ENCODE measurements at regions not wholly inside any gene's neighbourhood (a gene's known extent, or its start where the extent isn't known, plus 50 kb on each side); places are given as distances from the start of the nearest gene placed in this dataset.
A peak's percentile ranks its signal among the peaks of the same experiment; 100 is the strongest.

GRCh38 chr10:24006741-24007140, 202.2 kb upstream of the KIAA1217 start:
- no peak for DNase-seq (ENCODE audit: low read depth in 2 of 2)
- Histone ChIP-seq H3K4me2 (ENCODE audit: extremely low read depth, insufficient read depth, low read length) (no peak overlapping the region), H3K9ac (ENCODE audit: insufficient read depth, low read length) (no peak overlapping the region), H2AFZ (ENCODE audit: low read length) (no peak overlapping the region), H3K27ac (ENCODE audit: insufficient read depth, low read length) (no peak overlapping the region), H3K27me3 (ENCODE audit: control insufficient read depth, insufficient read depth, low read length) (no peaks in the 10 kb centered on the region), H3K79me2 (ENCODE audit: control insufficient read depth, insufficient read depth, low read length) (no peaks in the 10 kb centered on the region), H3K4me3 (replicated peaks in 1 of 4; ENCODE audit: control extremely low read depth in 1 of 4, insufficient read depth in 1 of 4, low read depth in 3 of 4, low read length in 4 of 4) (no peak overlapping the region), H4K20me1 (ENCODE audit: control insufficient read depth, extremely low read depth, insufficient read depth, low read length) (no peaks in the 10 kb centered on the region), H3K36me3 (ENCODE audit: control insufficient read depth, insufficient read depth, low read length) (no peaks in the 10 kb centered on the region), H3K4me1 (ENCODE audit: control insufficient read depth, extremely low read depth, insufficient read depth, low read length) (no peaks in the 10 kb centered on the region), H3K9me3 (ENCODE audit: control insufficient read depth, insufficient read depth, low read depth, low read length) (no peaks in the 10 kb centered on the region)
- TF ChIP-seq EZH2 (IDR thresholded peaks at IDR 0.05; ENCODE audit: low read length, missing control alignments) (no peak), CTCF (conservative IDR thresholded peaks at IDR 0.05 in 1 of 2, IDR thresholded peaks at IDR 0.05 in 1 of 2; ENCODE audit: low read depth in 1 of 2, low read length in 2 of 2) (no peak)

GRCh38 chr10:24007359-24007758, 201.6 kb upstream of the KIAA1217 start:
- Histone ChIP-seq H3K4me3 (replicated peaks in 1 of 4; ENCODE audit: control extremely low read depth in 1 of 4, insufficient read depth in 1 of 4, low read depth in 3 of 4, low read length in 4 of 4) (no peak overlapping the region), H3K27me3 (ENCODE audit: control insufficient read depth, insufficient read depth, low read length) (no peaks in the 10 kb centered on the region), H3K79me2 (ENCODE audit: control insufficient read depth, insufficient read depth, low read length) (no peaks in the 10 kb centered on the region), H3K9me3 (ENCODE audit: control insufficient read depth, insufficient read depth, low read depth, low read length) (no peaks in the 10 kb centered on the region), H4K20me1 (ENCODE audit: control insufficient read depth, extremely low read depth, insufficient read depth, low read length) (no peaks in the 10 kb centered on the region), H3K9ac (ENCODE audit: insufficient read depth, low read length) (no peak overlapping the region), H3K4me1 (ENCODE audit: control insufficient read depth, extremely low read depth, insufficient read depth, low read length) (no peaks in the 10 kb centered on the region), H2AFZ (ENCODE audit: low read length) (no peak overlapping the region), H3K36me3 (ENCODE audit: control insufficient read depth, insufficient read depth, low read length) (no peaks in the 10 kb centered on the region), H3K4me2 (ENCODE audit: extremely low read depth, insufficient read depth, low read length) (no peak overlapping the region), H3K27ac (ENCODE audit: insufficient read depth, low read length) (no peak overlapping the region)
- peak in 1 of 2 donors; percentile 66 for DNase-seq (ENCODE audit: low read depth in 2 of 2)
- TF ChIP-seq CTCF (conservative IDR thresholded peaks at IDR 0.05 in 1 of 2, IDR thresholded peaks at IDR 0.05 in 1 of 2; ENCODE audit: low read depth in 1 of 2, low read length in 2 of 2), result no peak
- TF ChIP-seq EZH2 (IDR thresholded peaks at IDR 0.05; ENCODE audit: low read length, missing control alignments), result no peak

GRCh38 chr10:24008164-24009091, 200.5 kb upstream of the KIAA1217 start:
- Histone ChIP-seq H3K9ac (ENCODE audit: insufficient read depth, low read length) (no peak overlapping the region), H3K4me1 (ENCODE audit: control insufficient read depth, extremely low read depth, insufficient read depth, low read length) (no peaks in the 10 kb centered on the region), H3K9me3 (ENCODE audit: control insufficient read depth, insufficient read depth, low read depth, low read length) (no peaks in the 10 kb centered on the region), H3K27me3 (ENCODE audit: control insufficient read depth, insufficient read depth, low read length) (no peaks in the 10 kb centered on the region), H3K27ac (ENCODE audit: insufficient read depth, low read length) (no peak overlapping the region), H3K4me2 (ENCODE audit: extremely low read depth, insufficient read depth, low read length) (no peak overlapping the region), H4K20me1 (ENCODE audit: control insufficient read depth, extremely low read depth, insufficient read depth, low read length) (no peaks in the 10 kb centered on the region), H2AFZ (ENCODE audit: low read length) (no peak overlapping the region), H3K79me2 (ENCODE audit: control insufficient read depth, insufficient read depth, low read length) (no peaks in the 10 kb centered on the region), H3K36me3 (ENCODE audit: control insufficient read depth, insufficient read depth, low read length) (no peaks in the 10 kb centered on the region), H3K4me3 (replicated peaks in 1 of 4; ENCODE audit: control extremely low read depth in 1 of 4, insufficient read depth in 1 of 4, low read depth in 3 of 4, low read length in 4 of 4) (no peak overlapping the region)
- peak; percentile 9 to 98 for DNase-seq (ENCODE audit: low read depth in 2 of 2)
- TF ChIP-seq EZH2 (IDR thresholded peaks at IDR 0.05; ENCODE audit: low read length, missing control alignments) (no peak), CTCF (conservative IDR thresholded peaks at IDR 0.05 in 1 of 2, IDR thresholded peaks at IDR 0.05 in 1 of 2; ENCODE audit: low read depth in 1 of 2, low read length in 2 of 2) (no peak)
